Endothelial cell of umbilical vein (primary cell): ENCODE measurements at regions not wholly inside any gene's neighbourhood (a gene's known extent, or its start where the extent isn't known, plus 50 kb on each side); places are given as distances from the start of the nearest gene placed in this dataset.

Source experiments
- BruUV-seq: library from RNA; stranded (reverse); fragments of 400-500 nt; replicated peaks from 2 replicates; lab custom pipeline; 2021; lab: Mats Ljungman, UMichigan
- CTCF ChIA-PET: fragments of 300-600, 350-600 bp; sonication (Branson Sonifier 250); formaldehyde crosslinking; loops from one replicate; lab custom pipeline; 2021; ENCODE audit warnings: antibody characterized with exemption, inconsistent platforms; lab: Charles Lee
- POLR2A ChIA-PET: fragments of 300-600, 350-600 bp; sonication (Branson Sonifier 250); formaldehyde crosslinking; loops from one replicate; lab custom pipeline; 2021; ENCODE audit warnings: antibody characterized with exemption, inconsistent platforms; lab: Charles Lee
- DNase-seq: peaks from one replicate; pipeline ENCODE4 v3.0.0-alpha.2; 2011; ENCODE audit warnings: low read depth, low spot score
- FAIRE-seq: peaks from 2 replicates; lab custom pipeline; 2011; peaks lifted over from hg19 to GRCh38; lab: Jason Lieb, UNC
- H2AFZ ChIP-seq: 2 replicates; pipeline ENCODE4 v1.6.0; 2012; ENCODE audit warnings: low read depth, low read length, control low read depth, inconsistent platforms
- H3K27ac ChIP-seq: 2 replicates; pipeline ENCODE4 v1.5.1; 2011; ENCODE audit warnings: low read depth, mild to moderate bottlenecking, control low read depth, low read length, moderate library complexity; ENCODE audit not compliant: insufficient read depth
- H3K27me3 ChIP-seq, 2 experiments: 2 replicates each; pipeline versions ENCODE4 v1.6.0 to v1.6.1; 2011; ENCODE audit warnings: low read length in 2 of 2, mixed read lengths in 1 of 2; ENCODE audit not compliant: control insufficient read depth in 2 of 2, insufficient read depth in 2 of 2
- H3K36me3 ChIP-seq, 2 experiments: 2 replicates in 1 of 2; 3 replicates in 1 of 2; pipeline ENCODE4 v1.5.1; 2011; ENCODE audit warnings: low read length in 2 of 2, mild to moderate bottlenecking in 1 of 2, moderate library complexity in 1 of 2; ENCODE audit not compliant: control insufficient read depth in 2 of 2, insufficient read depth in 2 of 2; ENCODE audit errors: extremely low read depth in 1 of 2
- H3K4me1 ChIP-seq: 3 replicates; pipeline ENCODE4 v1.5.1; 2011; ENCODE audit warnings: mild to moderate bottlenecking, low read length; ENCODE audit not compliant: control insufficient read depth, insufficient read depth; ENCODE audit errors: extremely low read depth
- H3K4me2 ChIP-seq: 2 replicates; pipeline ENCODE4 v1.6.1; 2011; ENCODE audit warnings: low read length, control low read depth, mixed read lengths; ENCODE audit not compliant: insufficient read depth
- H3K4me3 ChIP-seq, 3 experiments: fragments of 200-600 bp in 1 of 3; sonication (generic), shearing (Covaris generic) in 1 of 3; replicated peaks in 1 of 3; 2 replicates each; pipeline ENCODE4 v1.5.1; 2011 to 2016; ENCODE audit warnings: control low read depth in 3 of 3, low read length in 3 of 3, mild to moderate bottlenecking in 2 of 3, inconsistent platforms in 1 of 3, low read depth in 1 of 3, moderate library complexity in 1 of 3; ENCODE audit not compliant: insufficient read depth in 1 of 3
- H3K79me2 ChIP-seq: 2 replicates; pipeline ENCODE4 v1.6.0; 2012; ENCODE audit warnings: low read length, inconsistent platforms; ENCODE audit not compliant: control insufficient read depth, insufficient read depth
- H3K9ac ChIP-seq: replicated peaks from 2 replicates; pipeline ENCODE3; 2011; ENCODE audit warnings: low read length, control low read depth; ENCODE audit not compliant: insufficient read depth; ENCODE audit errors: extremely low read depth
- H3K9me1 ChIP-seq: replicated peaks from 3 replicates; pipeline ENCODE4 v1.6.0; 2011; ENCODE audit warnings: mild to moderate bottlenecking, low read length; ENCODE audit not compliant: control insufficient read depth, insufficient read depth; ENCODE audit errors: extremely low read depth
- H3K9me3 ChIP-seq: replicated peaks from 2 replicates; pipeline ENCODE4 v1.5.1; 2012; ENCODE audit warnings: low read length, inconsistent platforms; ENCODE audit not compliant: control insufficient read depth, insufficient read depth
- H4K20me1 ChIP-seq: replicated peaks from 2 replicates; pipeline ENCODE3; 2011; ENCODE audit warnings: mild to moderate bottlenecking, low read length; ENCODE audit not compliant: control insufficient read depth, insufficient read depth; ENCODE audit errors: extremely low read depth
- CTCF ChIP-seq, 2 donors: IDR thresholded peaks; 1 replicate in 1 of 2; 2 replicates in 1 of 2; pipeline ENCODE4 v1.5.1; 2011; ENCODE audit warnings: low read length in 2 of 2, mild to moderate bottlenecking in 2 of 2, moderate library complexity in 2 of 2, control low read depth in 1 of 2, inconsistent platforms in 1 of 2, low read depth in 1 of 2; ENCODE audit not compliant: insufficient read depth in 1 of 2; ENCODE audit errors: extremely low read depth in 1 of 2
- EZH2 ChIP-seq: IDR thresholded peaks from 2 replicates; pipeline ENCODE4 v1.6.1; 2012; ENCODE audit warnings: borderline replicate concordance, low read depth, mild to moderate bottlenecking, moderate library complexity, low read length, inconsistent platforms; ENCODE audit not compliant: severe bottlenecking
- FOS ChIP-seq: IDR thresholded peaks from 2 replicates; pipeline ENCODE4 v1.6.1; 2011; ENCODE audit warnings: mild to moderate bottlenecking, low read length, moderate library complexity, borderline replicate concordance; ENCODE audit not compliant: insufficient read depth
- GATA2 ChIP-seq: IDR thresholded peaks from 2 replicates; pipeline ENCODE4 v1.7.0; 2011; ENCODE audit warnings: low read depth, mild to moderate bottlenecking, moderate library complexity, mixed read lengths, low read length; ENCODE audit not compliant: insufficient read length, insufficient read depth
- JUN ChIP-seq: IDR thresholded peaks from 2 replicates; pipeline ENCODE4 v1.6.1; 2011; ENCODE audit warnings: borderline replicate concordance, low read depth; ENCODE audit not compliant: insufficient read length, insufficient read depth
- MAX ChIP-seq: IDR thresholded peaks from 2 replicates; pipeline ENCODE4 v1.6.1; 2011; ENCODE audit not compliant: insufficient read depth, insufficient read length
- MYC ChIP-seq: IDR thresholded peaks from one replicate; pipeline ENCODE4 v1.6.1; 2011; ENCODE audit warnings: mild to moderate bottlenecking, low read depth, low read length
- POLR2A ChIP-seq: IDR thresholded peaks from 2 replicates; pipeline ENCODE4 v1.6.1; 2012; ENCODE audit warnings: low read depth, mild to moderate bottlenecking, control low read depth, low read length
- POLR2AphosphoS5 ChIP-seq: IDR thresholded peaks from 2 replicates; pipeline ENCODE4 v1.6.1; 2012; ENCODE audit warnings: low read depth, mild to moderate bottlenecking, control low read depth, low read length, moderate library complexity; ENCODE audit not compliant: insufficient read depth
- dilution Hi-C: fragments of 300-500 bp; cut with MboI; formaldehyde crosslinking; loops from one replicate; pipeline ENCODE4 v1.15.0; 2019; ENCODE audit warnings: low sequenced_read_pairs; ENCODE audit not compliant: extremely low pct_ligation_motif_present
- intact Hi-C: fragments of 100-400 bp; cut with micrococcal nuclease; formaldehyde crosslinking; loops from one replicate; pipeline ENCODE4 v1.10.0; 2022

GRCh38 chr16:59487067-59487466 is 753.0 kb upstream of the GOT2 start:
- DNase-seq, result no peak
- Histone ChIP-seq H3K36me3 (no peaks in the 10 kb centered on the region), H4K20me1 (no peaks in the 10 kb centered on the region), H3K27ac (no peak overlapping the region), H3K4me3 (no peak overlapping the region), H3K4me2 (no peak overlapping the region), H3K79me2 (no peaks in the 10 kb centered on the region), H3K4me1 (no peaks in the 10 kb centered on the region), H3K27me3 (peaks cover 2 to 3% of the 10 kb centered on the region in 2 experiments), H3K9me3 (no peaks in the 10 kb centered on the region), H2AFZ (no peak overlapping the region), H3K9me1 (no peaks in the 10 kb centered on the region), H3K9ac (no peak overlapping the region)
- ChIA-PET CTCF (no interaction called here), POLR2A (no interaction called here)
- TF ChIP-seq JUN, result no peak
- no peak for TF ChIP-seq POLR2A
- no peak for TF ChIP-seq MYC
- TF ChIP-seq POLR2AphosphoS5, result no peak
- no peak for TF ChIP-seq GATA2
- TF ChIP-seq FOS, result no peak
- TF ChIP-seq MAX, result no peak
- FAIRE-seq, result no peak
- dilution Hi-C loops, result no loop called here
- no TSS peak for BruUV-seq
- intact Hi-C loops, result no loop called here

- CTCF ChIA-PET, result no interaction called here
- Histone ChIP-seq H3K27me3 (no peaks in the 10 kb centered on the region), H3K79me2 (no peaks in the 10 kb centered on the region), H3K4me1 (no peaks in the 10 kb centered on the region), H3K4me2 (no peak overlapping the region), H3K36me3 (no peaks in the 10 kb centered on the region), H2AFZ (no peak overlapping the region), H3K9me3 (no peaks in the 10 kb centered on the region), H4K20me1 (no peaks in the 10 kb centered on the region), H3K9ac (no peak overlapping the region), H3K9me1 (no peaks in the 10 kb centered on the region), H3K4me3 (no peak overlapping the region), H3K27ac (no peak overlapping the region)
- intact Hi-C loops (no loop called here), dilution Hi-C loops (no loop called here)
- DNase-seq (no peak), FAIRE-seq (no peak)
- no peak for TF ChIP-seq GATA2
- no peak for TF ChIP-seq MAX
- TF ChIP-seq EZH2, result no peak
- TF ChIP-seq FOS, result no peak
- TF ChIP-seq MYC, result no peak
- no peak for TF ChIP-seq POLR2AphosphoS5
- TF ChIP-seq CTCF (IDR thresholded peaks at IDR 0.05; ENCODE audit: extremely low read depth in 1 of 2, insufficient read depth in 1 of 2, low read depth in 1 of 2, low read length in 2 of 2), result no peak
- POLR2A ChIA-PET, result no interaction called here
- no TSS peak for BruUV-seq
Observed at GRCh38 chr16:59484833-59485516, 750.9 kb upstream of the GOT2 start.
